HepG2 (cell line): ENCODE measurements at regions not wholly inside any gene's neighbourhood (a gene's known extent, or its start where the extent isn't known, plus 50 kb on each side); places are given as distances from the start of the nearest gene placed in this dataset.

Source experiments
- ATAC-seq: fragments of 200-7000 bp; cut with Tn5 transposase; 3 replicates; pipeline ENCODE4 v1.9.1; 2020; ENCODE audit warnings: mild to moderate bottlenecking, moderate library complexity
- BruUV-seq: library from RNA; stranded (reverse); fragments of 400-500 nt; replicated peaks from 2 replicates; lab custom pipeline; 2021; lab: Mats Ljungman, UMichigan
- CTCF ChIA-PET: fragments of 300-600 bp; formaldehyde crosslinking; extraction: SDS; loops from one replicate; lab custom pipeline; 2021; ENCODE audit warnings: low total read pairs, inconsistent platforms, low intra/inter-chr PET ratio; lab: Yijun Ruan, JAX
- POLR2A ChIA-PET: fragments of 350-600 bp; sonication (Branson Sonifier 250); formaldehyde crosslinking; loops from one replicate; lab custom pipeline; 2020; ENCODE audit warnings: antibody characterized with exemption, inconsistent platforms; lab: Yijun Ruan, JAX
- DNase-seq: peaks from one replicate; pipeline ENCODE4 v3.0.0-alpha.2; 2015; ENCODE audit warnings: low spot score
- FAIRE-seq: peaks from 3 replicates; lab custom pipeline; 2011; peaks lifted over from hg19 to GRCh38; lab: Jason Lieb, UNC
- H2AFZ ChIP-seq: one replicate; pipeline ENCODE4 v1.6.1; 2011; ENCODE audit warnings: low read length, inconsistent platforms
- H3K27ac ChIP-seq: fragments of 300-600 bp; 3 replicates; pipeline ENCODE4 v1.8.0; 2011; ENCODE audit warnings: mixed run types, mild to moderate bottlenecking, mixed read lengths, low read length, inconsistent platforms; ENCODE audit not compliant: insufficient read depth; ENCODE audit errors: extremely low read length
- H3K27me3 ChIP-seq, 2 experiments: fragments of 200-600 bp in 1 of 2; 2 replicates in 1 of 2; 3 replicates in 1 of 2; pipeline versions ENCODE4 v1.6.0 to v1.8.0; 2011; ENCODE audit warnings: low read length in 2 of 2, mild to moderate bottlenecking in 2 of 2, moderate library complexity in 2 of 2, inconsistent platforms in 1 of 2; ENCODE audit not compliant: insufficient read depth in 2 of 2, control insufficient read depth in 1 of 2
- H3K36me3 ChIP-seq, 2 experiments: fragments of 200-600 bp in 1 of 2; replicated peaks in 1 of 2; 2 replicates in 1 of 2; 3 replicates in 1 of 2; pipeline versions ENCODE4 v1.5.1 to v1.8.0; 2011; ENCODE audit warnings: low read length in 2 of 2, inconsistent platforms in 1 of 2; ENCODE audit not compliant: insufficient read depth in 2 of 2, control insufficient read depth in 1 of 2
- H3K4me1 ChIP-seq: 2 replicates; pipeline ENCODE4 v1.5.1; 2012; ENCODE audit warnings: low read length, inconsistent platforms; ENCODE audit not compliant: insufficient read depth
- H3K4me2 ChIP-seq: 2 replicates; pipeline ENCODE4 v1.6.0; 2011; ENCODE audit warnings: low read depth, low read length, inconsistent platforms
- H3K4me3 ChIP-seq, 3 experiments: fragments of 200-600 bp in 1 of 3; sonication (generic), shearing (Covaris generic) in 1 of 3; replicated peaks in 1 of 3; 2 replicates each; pipeline ENCODE4 v1.5.1; 2011 to 2016; ENCODE audit warnings: low read length in 3 of 3, inconsistent platforms in 2 of 3, low read depth in 2 of 3, mild to moderate bottlenecking in 2 of 3, control low read depth in 1 of 3, mixed read lengths in 1 of 3; ENCODE audit not compliant: insufficient read depth in 1 of 3
- H3K79me2 ChIP-seq: one replicate; pipeline ENCODE4 v1.6.1; 2011; ENCODE audit warnings: low read length, inconsistent platforms; ENCODE audit not compliant: insufficient read depth
- H3K9ac ChIP-seq: 2 replicates; pipeline ENCODE4 v1.6.0; 2011; ENCODE audit warnings: mild to moderate bottlenecking, low read depth, low read length, inconsistent platforms; ENCODE audit not compliant: insufficient read depth
- H3K9me3 ChIP-seq: 2 replicates; pipeline ENCODE4 v1.5.1; 2012; ENCODE audit warnings: mild to moderate bottlenecking, low read length
- H4K20me1 ChIP-seq: 2 replicates; pipeline ENCODE4 v1.6.0; 2011; ENCODE audit warnings: inconsistent platforms, mild to moderate bottlenecking, low read length, moderate library complexity; ENCODE audit not compliant: insufficient read depth
- AHR ChIP-seq: IDR thresholded peaks from 2 replicates; pipeline ENCODE4 v1.6.1; 2018; ENCODE audit warnings: missing genetic modification reagents, missing compliant biosample characterization
- CCDC6 ChIP-seq: sonication (generic); formaldehyde crosslinking; IDR thresholded peaks from 2 replicates; pipeline ENCODE4 v1.8.1; 2022; ENCODE audit warnings: mild to moderate bottlenecking, missing genetic modification reagents, moderate library complexity
- HBP1 ChIP-seq: IDR thresholded peaks from 2 replicates; pipeline ENCODE4 v1.6.1; 2016; ENCODE audit warnings: low read depth, control low read depth
- HNRNPK ChIP-seq: fragments of 200-400 bp; formaldehyde crosslinking; IDR thresholded peaks from 2 replicates; pipeline ENCODE4 v1.6.1; 2018; ENCODE audit warnings: low read length, low read depth, moderate library complexity, mild to moderate bottlenecking; ENCODE audit not compliant: poor library complexity, severe bottlenecking
- MAFG ChIP-seq: sonication (generic); formaldehyde crosslinking; IDR thresholded peaks from 2 replicates; pipeline ENCODE4 v1.5.1; 2020; ENCODE audit warnings: mild to moderate bottlenecking, missing genetic modification reagents
- NCOR1 ChIP-seq: fragments of 200-600 bp; sonication (generic); IDR thresholded peaks from 2 replicates; pipeline ENCODE4 v1.7.0; 2017; ENCODE audit warnings: antibody characterized with exemption, low read length, borderline replicate concordance
- NFKB2 ChIP-seq: sonication (generic); formaldehyde crosslinking; IDR thresholded peaks from 2 replicates; pipeline ENCODE4 v1.4.0; 2020; ENCODE audit warnings: missing genetic modification reagents, borderline replicate concordance
- ZBTB40 ChIP-seq, 2 experiments: fragments of 450-650 bp in 1 of 2; sonication (generic) in 1 of 2; formaldehyde crosslinking in 1 of 2; IDR thresholded peaks; 2 replicates each; pipeline versions ENCODE4 v1.6.1 to v1.8.0; 2016 to 2022; ENCODE audit warnings: antibody characterized with exemption in 1 of 2, mild to moderate bottlenecking in 1 of 2, missing genetic modification reagents in 1 of 2
- ZBTB7A ChIP-seq: sonication (generic); formaldehyde crosslinking; IDR thresholded peaks from 2 replicates; pipeline ENCODE4 v1.8.0; 2022; ENCODE audit warnings: mild to moderate bottlenecking, missing genetic modification reagents
- ZNF101 ChIP-seq: sonication (generic); formaldehyde crosslinking; IDR thresholded peaks from 2 replicates; pipeline ENCODE4 v1.4.0; 2020; ENCODE audit warnings: mild to moderate bottlenecking, low read depth, missing genetic modification reagents, borderline replicate concordance
- WGBS: methylation state at CpG from one replicate; pipeline ENCODE4 v1.1.6; 2017; ENCODE audit warnings: low lambda C conversion rate; 5-methylcytosine and 5-hydroxymethylcytosine counted together
- in situ Hi-C: cut with HindIII; loops from 2 replicates; pipeline ENCODE4 v1.10.0; 2017; ENCODE audit warnings: low pct_unique_long_range_greater_than_20kb; ENCODE audit not compliant: extremely low pct_ligation_motif_present
- intact Hi-C: fragments of 100-400 bp; cut with micrococcal nuclease; formaldehyde crosslinking; loops from one replicate; pipeline ENCODE4 v1.10.0; 2022; ENCODE audit not compliant: unreplicated experiment

- Histone ChIP-seq H3K9ac (no peak overlapping the region), H3K4me2 (no peak overlapping the region), H3K4me3 (no peak overlapping the region), H3K4me1 (no peaks in the 10 kb centered on the region), H4K20me1 (no peaks in the 10 kb centered on the region), H3K36me3 (no peaks in the 10 kb centered on the region), H3K79me2 (no peaks in the 10 kb centered on the region), H3K27me3 (no peaks in the 10 kb centered on the region), H2AFZ (no peak overlapping the region), H3K9me3 (no peaks in the 10 kb centered on the region), H3K27ac (no peak overlapping the region)
- no peak for ATAC-seq
- DNase-seq, result no peak
- intact Hi-C loops, result no loop called here
- in situ Hi-C loops, result no loop called here
- FAIRE-seq, result no peak
- POLR2A ChIA-PET, result no interaction called here
- CTCF ChIA-PET, result no interaction called here
- no peak for TF ChIP-seq NFKB2 (CRISPR knock-in tag)
- no peak for TF ChIP-seq MAFG (CRISPR knock-in tag)
- TF ChIP-seq ZBTB40 (IDR thresholded peaks at IDR 0.05), result no peak
- no peak for TF ChIP-seq ZBTB40 (CRISPR knock-in tag; IDR thresholded peaks at IDR 0.05)
- TF ChIP-seq ZBTB7A (CRISPR knock-in tag), result no peak
- TF ChIP-seq AHR (CRISPR knock-in tag), result no peak
- no peak for TF ChIP-seq HNRNPK
- TF ChIP-seq CCDC6, result no peak
- no peak for TF ChIP-seq HBP1
- no peak for TF ChIP-seq ZNF101 (CRISPR knock-in tag)
- no peak for TF ChIP-seq NCOR1
- no TSS peak for BruUV-seq
- WGBS, result 0% methylated on average over 1 of the region's 1 CpG
These were observed 264.9 kb upstream of the FMN2 start for GRCh38 chr1:239826736-239827135.
